ENCODE measurements at regions not wholly inside any gene's neighbourhood (a gene's known extent, or its start where the extent isn't known, plus 50 kb on each side); places are given as distances from the start of the nearest gene placed in this dataset.

- H3K9me3 Mint-ChIP-seq = no peaks in the 10 kb centered on the region; the same call in 2 of the 3 replicates
- Histone ChIP-seq H3K4me2 (no peak overlapping the region), H4K20me1 (replicated peaks; ENCODE audit: insufficient read depth) (no peaks in the 10 kb centered on the region)
Measured at GRCh38 chr20:19945732-19946670, 71.2 kb upstream of the NAA20 start.

More at GRCh38 chr20:19945732-19946670, 71.2 kb upstream of the NAA20 start:
- H3K36me3 Mint-ChIP-seq (ENCODE audit: low read depth) = no peaks in the 10 kb centered on the region
- ATAC-seq = no peak
- H3K36me3 ChIP-seq (ENCODE audit: insufficient read depth) = no peaks in the 10 kb centered on the region
- TF ChIP-seq NANOG (IDR thresholded peaks at IDR 0.05; ENCODE audit: borderline replicate concordance) (no peak), ZNF114 (CRISPR knock-in tag; IDR thresholded peaks at IDR 0.05) (no peak), EZH2phosphoT487 (IDR thresholded peaks at IDR 0.05; ENCODE audit: unreplicated experiment) (no peak), REST (IDR thresholded peaks at IDR 0.05; ENCODE audit: unreplicated experiment) (no peak), ZNF331 (CRISPR knock-in tag; IDR thresholded peaks at IDR 0.05; ENCODE audit: low read depth) (no peak), JUNB (IDR thresholded peaks at IDR 0.05; ENCODE audit: unreplicated experiment) (no peak), ETS1 (IDR thresholded peaks at IDR 0.05) (no peak), STAT1 (IDR thresholded peaks at IDR 0.05; ENCODE audit: unreplicated experiment) (no peak), POLR2AphosphoS5 (IDR thresholded peaks at IDR 0.05; ENCODE audit: low read depth) (no peak)
- no peaks in the 10 kb centered on the region for H3K79me2 ChIP-seq (replicated peaks; ENCODE audit: insufficient read depth)
- no peaks in the 10 kb centered on the region for H3K27me3 Mint-ChIP-seq (ENCODE audit: insufficient read depth, low read depth, poor library complexity)
- H3K4me1 ChIP-seq (ENCODE audit: insufficient read depth) = no peaks in the 10 kb centered on the region
- H3K4me3 Mint-ChIP-seq = no peak overlapping the region
- no peak overlapping the region for H2AFZ ChIP-seq
- no peaks in the 10 kb centered on the region for H3K9me2 ChIP-seq (ENCODE audit: insufficient read depth)
- H3K27me3 ChIP-seq (ENCODE audit: insufficient read depth) = no peaks in the 10 kb centered on the region
- no peak overlapping the region for H3K27ac Mint-ChIP-seq
- no peak overlapping the region for H3K27ac ChIP-seq (ENCODE audit: low read depth)
- no peaks in the 10 kb centered on the region for H3K4me1 Mint-ChIP-seq
- H3K4me3 ChIP-seq = no peak overlapping the region
- no peaks in the 10 kb centered on the region for H3F3A ChIP-seq (replicated peaks; ENCODE audit: low read depth)
- DNase-seq (ENCODE audit: low spot score) = no peak

All from GM23338 (cell line).